ENCODE measurements at regions not wholly inside any gene's neighbourhood (a gene's known extent, or its start where the extent isn't known, plus 50 kb on each side); places are given as distances from the start of the nearest gene placed in this dataset.

- Mint-ChIP-seq H3K9me3 (peaks cover 4 to 11% of the 10 kb centered on the region in 2 donors), H3K36me3 (ENCODE audit: insufficient read depth) (no peaks in the 10 kb centered on the region), H3K4me1 (ENCODE audit: low read depth in 2 of 2) (no peaks in the 10 kb centered on the region), H3K4me3 (no peak overlapping the region), H3K27me3 (no peaks in the 10 kb centered on the region), H3K27ac (no peak overlapping the region)
- no peak for DNase-seq
- ATAC-seq (replicated peaks) = no peak
Measured at GRCh38 chr13:61857198-61857597, 441.5 kb upstream of the PCDH20 start.

- no peak for ATAC-seq (replicated peaks)
- H3K36me3 Mint-ChIP-seq (ENCODE audit: insufficient read depth) = no peaks in the 10 kb centered on the region
Measured at GRCh38 chr13:61852116-61852619, 436.5 kb upstream of the PCDH20 start.

GRCh38 chr13:61850794-61851193 lies 435.1 kb upstream of the PCDH20 start:
- no peaks in the 10 kb centered on the region for H3K36me3 Mint-ChIP-seq (ENCODE audit: insufficient read depth)

More at GRCh38 chr13:61852116-61852619, 436.5 kb upstream of the PCDH20 start:
- Mint-ChIP-seq H3K27me3 (no peaks in the 10 kb centered on the region), H3K4me3 (no peak overlapping the region), H3K4me1 (ENCODE audit: low read depth in 2 of 2) (no peaks in the 10 kb centered on the region), H3K9me3 (peaks cover 6 to 11% of the 10 kb centered on the region in 2 donors), H3K27ac (no peak overlapping the region)
- no peak for DNase-seq

GRCh38 chr13:61838568-61838967 lies 422.9 kb upstream of the PCDH20 start:
- H3K4me3 Mint-ChIP-seq = no peak overlapping the region
- ATAC-seq (replicated peaks) (no peak), DNase-seq (no peak)
- no peaks in the 10 kb centered on the region for H3K36me3 Mint-ChIP-seq (ENCODE audit: insufficient read depth)
- no peaks in the 10 kb centered on the region for H3K9me3 Mint-ChIP-seq
- no peak overlapping the region for H3K27ac Mint-ChIP-seq
- H3K27me3 Mint-ChIP-seq = no peaks in the 10 kb centered on the region
- no peaks in the 10 kb centered on the region for H3K4me1 Mint-ChIP-seq (ENCODE audit: low read depth in 2 of 2)

More at GRCh38 chr13:61850794-61851193, 435.1 kb upstream of the PCDH20 start:
- DNase-seq = no peak
- Mint-ChIP-seq H3K27me3 (no peaks in the 10 kb centered on the region), H3K4me3 (no peak overlapping the region), H3K27ac (no peak overlapping the region), H3K4me1 (ENCODE audit: low read depth in 2 of 2) (no peaks in the 10 kb centered on the region), H3K9me3 (peaks cover 6 to 11% of the 10 kb centered on the region in 2 donors)
- no peak for ATAC-seq (replicated peaks)

GRCh38 chr13:61833228-61833627 lies 417.6 kb upstream of the PCDH20 start:
- DNase-seq (no peak), ATAC-seq (replicated peaks) (no peak)
- Mint-ChIP-seq H3K27me3 (no peaks in the 10 kb centered on the region), H3K9me3 (peaks cover 2 to 13% of the 10 kb centered on the region in 2 donors), H3K4me1 (ENCODE audit: low read depth in 2 of 2) (no peaks in the 10 kb centered on the region), H3K4me3 (no peak overlapping the region), H3K27ac (no peak overlapping the region), H3K36me3 (ENCODE audit: insufficient read depth) (no peaks in the 10 kb centered on the region)

- H3K27ac Mint-ChIP-seq = no peak overlapping the region
- H3K36me3 Mint-ChIP-seq (ENCODE audit: insufficient read depth) = no peaks in the 10 kb centered on the region
- no peaks in the 10 kb centered on the region for H3K4me1 Mint-ChIP-seq (ENCODE audit: low read depth in 2 of 2)
- no peaks in the 10 kb centered on the region for H3K27me3 Mint-ChIP-seq
- no peak overlapping the region for H3K4me3 Mint-ChIP-seq
- H3K9me3 Mint-ChIP-seq = peaks cover 2 to 13% of the 10 kb centered on the region in 2 donors
- no peak for DNase-seq
- no peak for ATAC-seq (replicated peaks)
Measured at GRCh38 chr13:61831026-61831425, 415.4 kb upstream of the PCDH20 start.

GRCh38 chr13:61830475-61830874 lies 414.8 kb upstream of the PCDH20 start:
- no peak for DNase-seq
- H3K27me3 Mint-ChIP-seq = no peaks in the 10 kb centered on the region
- H3K27ac Mint-ChIP-seq = no peak overlapping the region
- peaks cover 2 to 13% of the 10 kb centered on the region in 2 donors for H3K9me3 Mint-ChIP-seq
- ATAC-seq (replicated peaks) = no peak
- no peaks in the 10 kb centered on the region for H3K4me1 Mint-ChIP-seq (ENCODE audit: low read depth in 2 of 2)
- no peak overlapping the region for H3K4me3 Mint-ChIP-seq
- H3K36me3 Mint-ChIP-seq (ENCODE audit: insufficient read depth) = no peaks in the 10 kb centered on the region

- no peak for ATAC-seq (replicated peaks)
- Mint-ChIP-seq H3K9me3 (peaks cover 3 to 13% of the 10 kb centered on the region in 2 donors), H3K36me3 (ENCODE audit: insufficient read depth) (peaks cover 2% of the 10 kb centered on the region), H3K4me1 (ENCODE audit: low read depth in 2 of 2) (no peaks in the 10 kb centered on the region), H3K4me3 (no peak overlapping the region), H3K27me3 (no peaks in the 10 kb centered on the region), H3K27ac (no peak overlapping the region)
- no peak for DNase-seq
Measured at GRCh38 chr13:61824168-61824567, 408.5 kb upstream of the PCDH20 start.

GRCh38 chr13:61812286-61812685 lies 396.6 kb upstream of the PCDH20 start:
- Mint-ChIP-seq H3K4me1 (ENCODE audit: low read depth in 2 of 2) (no peaks in the 10 kb centered on the region), H3K36me3 (ENCODE audit: insufficient read depth) (peaks cover 4% of the 10 kb centered on the region), H3K4me3 (no peak overlapping the region), H3K27me3 (no peaks in the 10 kb centered on the region), H3K9me3 (peaks cover 4 to 20% of the 10 kb centered on the region in 2 donors), H3K27ac (no peak overlapping the region)
- no peak for ATAC-seq (replicated peaks)
- no peak for DNase-seq

GRCh38 chr13:61810065-61810464 lies 394.4 kb upstream of the PCDH20 start:
- Mint-ChIP-seq H3K9me3 (peaks cover 2 to 7% of the 10 kb centered on the region in 2 donors), H3K4me1 (ENCODE audit: low read depth in 2 of 2) (no peaks in the 10 kb centered on the region), H3K27ac (no peak overlapping the region), H3K27me3 (no peaks in the 10 kb centered on the region), H3K36me3 (ENCODE audit: insufficient read depth) (peaks cover 4% of the 10 kb centered on the region), H3K4me3 (no peak overlapping the region)
- DNase-seq (no peak), ATAC-seq (replicated peaks) (no peak)

- no peak for DNase-seq
- Mint-ChIP-seq H3K27ac (no peak overlapping the region), H3K4me1 (ENCODE audit: low read depth in 2 of 2) (no peaks in the 10 kb centered on the region), H3K27me3 (no peaks in the 10 kb centered on the region), H3K36me3 (ENCODE audit: insufficient read depth) (no peaks in the 10 kb centered on the region), H3K4me3 (no peak overlapping the region), H3K9me3 (peaks cover 6 to 21% of the 10 kb centered on the region in 2 donors)
- no peak for ATAC-seq (replicated peaks)
Measured at GRCh38 chr13:61797397-61797796, 381.7 kb upstream of the PCDH20 start.

- Mint-ChIP-seq H3K27ac (no peak overlapping the region), H3K9me3 (peaks cover 8 to 17% of the 10 kb centered on the region in 2 donors), H3K27me3 (no peaks in the 10 kb centered on the region), H3K4me1 (ENCODE audit: low read depth in 2 of 2) (no peaks in the 10 kb centered on the region), H3K4me3 (no peak overlapping the region), H3K36me3 (ENCODE audit: insufficient read depth) (no peaks in the 10 kb centered on the region)
- DNase-seq (no peak), ATAC-seq (replicated peaks) (no peak)
Measured at GRCh38 chr13:61795580-61795979, 379.9 kb upstream of the PCDH20 start.

- Mint-ChIP-seq H3K36me3 (ENCODE audit: insufficient read depth) (no peaks in the 10 kb centered on the region), H3K4me1 (ENCODE audit: low read depth in 2 of 2) (no peaks in the 10 kb centered on the region), H3K9me3 (peaks cover 0 to 7% of the 10 kb centered on the region in 2 donors), H3K4me3 (no peak overlapping the region), H3K27me3 (no peaks in the 10 kb centered on the region), H3K27ac (no peak overlapping the region)
- no peak for ATAC-seq (replicated peaks)
- no peak for DNase-seq
Measured at GRCh38 chr13:61779456-61779855, 363.8 kb upstream of the PCDH20 start.

- DNase-seq (no peak), ATAC-seq (replicated peaks) (no peak)
- no peaks in the 10 kb centered on the region for H3K27me3 Mint-ChIP-seq
- no peaks in the 10 kb centered on the region for H3K4me1 Mint-ChIP-seq (ENCODE audit: low read depth in 2 of 2)
- no peak overlapping the region for H3K27ac Mint-ChIP-seq
- no peak overlapping the region for H3K4me3 Mint-ChIP-seq
- no peaks in the 10 kb centered on the region for H3K36me3 Mint-ChIP-seq (ENCODE audit: insufficient read depth)
- peaks cover 0 to 8% of the 10 kb centered on the region in 2 donors for H3K9me3 Mint-ChIP-seq
Measured at GRCh38 chr13:61778531-61778930, 362.9 kb upstream of the PCDH20 start.

GRCh38 chr13:61777899-61778298 lies 362.2 kb upstream of the PCDH20 start:
- H3K9me3 Mint-ChIP-seq = peaks cover 0 to 8% of the 10 kb centered on the region in 2 donors
- no peak overlapping the region for H3K4me3 Mint-ChIP-seq
- H3K27me3 Mint-ChIP-seq = no peaks in the 10 kb centered on the region
- no peak overlapping the region for H3K27ac Mint-ChIP-seq
- no peaks in the 10 kb centered on the region for H3K36me3 Mint-ChIP-seq (ENCODE audit: insufficient read depth)
- ATAC-seq (replicated peaks) (no peak), DNase-seq (no peak)
- H3K4me1 Mint-ChIP-seq (ENCODE audit: low read depth in 2 of 2) = no peaks in the 10 kb centered on the region
